ENCODE measurements at regions not wholly inside any gene's neighbourhood (a gene's known extent, or its start where the extent isn't known, plus 50 kb on each side); places are given as distances from the start of the nearest gene placed in this dataset.

DNA sequence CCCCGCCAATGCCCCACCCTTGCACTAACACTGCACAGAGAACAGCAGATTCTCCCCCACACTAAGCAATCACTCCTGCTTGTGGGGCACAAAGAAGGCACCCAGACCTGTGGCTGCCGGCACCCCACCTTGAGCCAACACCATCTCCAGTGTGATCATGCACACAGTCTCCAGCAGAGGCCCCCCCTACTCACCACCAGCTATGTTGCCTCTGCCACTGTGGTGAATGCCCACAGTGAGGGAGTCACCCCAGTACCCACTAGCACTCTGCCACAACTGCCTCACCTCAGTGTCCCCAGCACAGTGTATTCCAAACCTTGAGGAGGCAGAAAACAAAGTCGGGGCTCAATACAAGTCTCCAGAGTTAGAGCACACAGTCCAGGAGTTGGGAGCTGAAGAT lies 261.7 kb upstream of the SSTR1 start:
- Mint-ChIP-seq H3K27me3 (ENCODE audit: low read depth in 3 of 3) (no peaks in the 10 kb centered on the region), H3K36me3 (no peaks in the 10 kb centered on the region), H3K27ac (no peak overlapping the region), H3K4me3 (no peak overlapping the region), H3K4me1 (no peaks in the 10 kb centered on the region), H3K9me3 (peaks cover 17 to 29% (median 22%) of the 10 kb centered on the region in 7 donors)
- TF ChIP-seq, protein P1, sequence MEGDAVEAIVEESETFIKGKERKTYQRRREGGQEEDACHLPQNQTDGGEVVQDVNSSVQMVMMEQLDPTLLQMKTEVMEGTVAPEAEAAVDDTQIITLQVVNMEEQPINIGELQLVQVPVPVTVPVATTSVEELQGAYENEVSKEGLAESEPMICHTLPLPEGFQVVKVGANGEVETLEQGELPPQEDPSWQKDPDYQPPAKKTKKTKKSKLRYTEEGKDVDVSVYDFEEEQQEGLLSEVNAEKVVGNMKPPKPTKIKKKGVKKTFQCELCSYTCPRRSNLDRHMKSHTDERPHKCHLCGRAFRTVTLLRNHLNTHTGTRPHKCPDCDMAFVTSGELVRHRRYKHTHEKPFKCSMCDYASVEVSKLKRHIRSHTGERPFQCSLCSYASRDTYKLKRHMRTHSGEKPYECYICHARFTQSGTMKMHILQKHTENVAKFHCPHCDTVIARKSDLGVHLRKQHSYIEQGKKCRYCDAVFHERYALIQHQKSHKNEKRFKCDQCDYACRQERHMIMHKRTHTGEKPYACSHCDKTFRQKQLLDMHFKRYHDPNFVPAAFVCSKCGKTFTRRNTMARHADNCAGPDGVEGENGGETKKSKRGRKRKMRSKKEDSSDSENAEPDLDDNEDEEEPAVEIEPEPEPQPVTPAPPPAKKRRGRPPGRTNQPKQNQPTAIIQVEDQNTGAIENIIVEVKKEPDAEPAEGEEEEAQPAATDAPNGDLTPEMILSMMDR (IDR thresholded peaks at IDR 0.05) = no peak
- Histone ChIP-seq H2AFZ (ENCODE audit: insufficient read depth, low read depth, low read length, poor library complexity, severe bottlenecking) (no peak overlapping the region), H3K9ac (ENCODE audit: insufficient read depth, low read length, poor library complexity, severe bottlenecking) (no peak overlapping the region), H3K79me2 (ENCODE audit: insufficient read depth, low read length) (no peaks in the 10 kb centered on the region), H3K9me3 (replicated peaks in 1 of 2; ENCODE audit: control insufficient read depth in 1 of 2, insufficient read depth in 1 of 2, low read length in 2 of 2) (peaks cover 15 to 23% of the 10 kb centered on the region in 2 donors), H3K27ac (ENCODE audit: low read depth in 1 of 2, low read length in 2 of 2) (no peak overlapping the region), H4K20me1 (ENCODE audit: insufficient read depth, low read length) (no peaks in the 10 kb centered on the region), H3K27me3 (ENCODE audit: control insufficient read depth in 2 of 2, insufficient read depth in 2 of 2, low read length in 2 of 2) (no peaks in the 10 kb centered on the region), H3K4me3 (replicated peaks in 1 of 3; ENCODE audit: low read depth in 2 of 3, low read length in 3 of 3) (no peak overlapping the region), H3K36me3 (replicated peaks in 1 of 2; ENCODE audit: control insufficient read depth in 1 of 2, insufficient read depth in 2 of 2, low read length in 2 of 2) (no peaks in the 10 kb centered on the region), H3K4me2 (replicated peaks; ENCODE audit: extremely low read depth, low read length, poor library complexity, severe bottlenecking) (no peak overlapping the region), H3K4me1 (ENCODE audit: control insufficient read depth in 1 of 2, insufficient read depth in 2 of 2, low read length in 2 of 2) (no peaks in the 10 kb centered on the region)
- no peak for DNase-seq
- intact Hi-C loops (cut with micrococcal nuclease) = no loop called here
- 50% methylated on average over 2 of the region's 3 CpGs for WGBS (ENCODE audit: insufficient coverage)

DNA sequence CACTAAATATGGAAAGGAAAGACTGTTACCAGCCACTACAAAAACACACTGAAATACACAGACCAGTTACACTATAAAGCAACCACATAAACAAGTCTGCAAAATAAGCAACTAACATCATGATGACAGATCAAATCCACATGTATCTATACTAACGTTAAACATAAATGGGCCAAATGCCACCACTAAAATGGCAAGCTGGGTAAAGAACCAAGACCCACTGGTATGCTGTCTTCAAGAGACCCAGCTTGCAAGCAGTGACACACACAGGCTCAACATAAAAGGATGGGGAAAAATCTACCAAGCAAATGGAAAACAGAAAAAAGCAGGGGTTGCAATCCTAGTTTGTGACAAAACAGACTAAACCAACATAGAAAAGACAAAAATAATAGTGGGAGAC lies 260.9 kb upstream of the SSTR1 start:
- Mint-ChIP-seq H3K4me1 (no peaks in the 10 kb centered on the region), H3K27me3 (ENCODE audit: low read depth in 3 of 3) (no peaks in the 10 kb centered on the region), H3K4me3 (no peak overlapping the region), H3K36me3 (no peaks in the 10 kb centered on the region), H3K27ac (no peak overlapping the region), H3K9me3 (peaks cover 17 to 28% (median 20%) of the 10 kb centered on the region in 7 donors)
- TF ChIP-seq, protein P1 (IDR thresholded peaks at IDR 0.05) = no peak
- no peaks in the 10 kb centered on the region for H3K79me2 ChIP-seq (ENCODE audit: insufficient read depth, low read length)
- H3K4me2 ChIP-seq (replicated peaks; ENCODE audit: extremely low read depth, low read length, poor library complexity, severe bottlenecking) = no peak overlapping the region
- WGBS (ENCODE audit: insufficient coverage) = 100% methylated on average over 1 of the region's 1 CpG
- H3K4me3 ChIP-seq (replicated peaks in 1 of 3; ENCODE audit: low read depth in 2 of 3, low read length in 3 of 3) = no peak overlapping the region
- intact Hi-C loops (cut with micrococcal nuclease) = no loop called here
- no peak overlapping the region for H3K9ac ChIP-seq (ENCODE audit: insufficient read depth, low read length, poor library complexity, severe bottlenecking)
- peaks cover 15 to 23% of the 10 kb centered on the region in 2 donors for H3K9me3 ChIP-seq (replicated peaks in 1 of 2; ENCODE audit: control insufficient read depth in 1 of 2, insufficient read depth in 1 of 2, low read length in 2 of 2)
- H3K4me1 ChIP-seq (ENCODE audit: control insufficient read depth in 1 of 2, insufficient read depth in 2 of 2, low read length in 2 of 2) = no peaks in the 10 kb centered on the region
- no peak for DNase-seq
- no peaks in the 10 kb centered on the region for H3K27me3 ChIP-seq (ENCODE audit: control insufficient read depth in 2 of 2, insufficient read depth in 2 of 2, low read length in 2 of 2)
- H4K20me1 ChIP-seq (ENCODE audit: insufficient read depth, low read length) = no peaks in the 10 kb centered on the region
- H2AFZ ChIP-seq (ENCODE audit: insufficient read depth, low read depth, low read length, poor library complexity, severe bottlenecking) = no peak overlapping the region
- H3K27ac ChIP-seq (ENCODE audit: low read depth in 1 of 2, low read length in 2 of 2) = no peak overlapping the region
- H3K36me3 ChIP-seq (replicated peaks in 1 of 2; ENCODE audit: control insufficient read depth in 1 of 2, insufficient read depth in 2 of 2, low read length in 2 of 2) = no peaks in the 10 kb centered on the region

Measured in CD14-positive monocyte (primary cell).